ENCODE measurements at regions not wholly inside any gene's neighbourhood (a gene's known extent, or its start where the extent isn't known, plus 50 kb on each side); places are given as distances from the start of the nearest gene placed in this dataset.
A peak's percentile ranks its signal among the peaks of the same experiment; 100 is the strongest.
"Not testable (repeated sequence)": the region's sequence is repeated elsewhere in the genome, so short reads cannot be mapped to it uniquely, and the experiment has no call there.

- H3K36me3 ChIP-seq (ENCODE audit: control insufficient read depth, insufficient read depth, low read length); H3K4me3 ChIP-seq (ENCODE audit: low read length); H3K27ac ChIP-seq (ENCODE audit: low read length); H3K4me1 ChIP-seq (ENCODE audit: control insufficient read depth, insufficient read depth, low read length); H3K27me3 ChIP-seq (ENCODE audit: control insufficient read depth, insufficient read depth, low read length); DNase-seq; H3K9me3 ChIP-seq (ENCODE audit: control insufficient read depth, low read depth, low read length): not testable (repeated sequence)
- no CpG with 5 or more reads among the region's 18 CpGs for WGBS (ENCODE audit: insufficient coverage, low lambda C conversion rate)
Observed at GRCh38 chr13:99754750-99755149, 216.8 kb downstream of the ZIC5 start.

- no peak overlapping the region for H3K4me3 ChIP-seq (ENCODE audit: low read length)
- H3K36me3 ChIP-seq (ENCODE audit: control insufficient read depth, insufficient read depth, low read length): no peaks in the 10 kb centered on the region
- H3K9me3 ChIP-seq (ENCODE audit: control insufficient read depth, low read depth, low read length): no peaks in the 10 kb centered on the region
- no peak overlapping the region for H3K27ac ChIP-seq (ENCODE audit: low read length)
- peaks cover 7% of the 10 kb centered on the region for H3K4me1 ChIP-seq (ENCODE audit: control insufficient read depth, insufficient read depth, low read length)
- H3K27me3 ChIP-seq (ENCODE audit: control insufficient read depth, insufficient read depth, low read length): peaks cover 1% of the 10 kb centered on the region
- WGBS (ENCODE audit: insufficient coverage, low lambda C conversion rate): 100% methylated on average over 1 of the region's 2 CpGs
- no peak for DNase-seq
Observed at GRCh38 chr13:99752373-99752772, 219.2 kb downstream of the ZIC5 start.

- Histone ChIP-seq H3K27ac (ENCODE audit: low read length) (no peak overlapping the region), H3K27me3 (ENCODE audit: control insufficient read depth, insufficient read depth, low read length) (peaks cover 2% of the 10 kb centered on the region), H3K9me3 (ENCODE audit: control insufficient read depth, low read depth, low read length) (no peaks in the 10 kb centered on the region), H3K36me3 (ENCODE audit: control insufficient read depth, insufficient read depth, low read length) (no peaks in the 10 kb centered on the region), H3K4me3 (ENCODE audit: low read length) (no peak overlapping the region), H3K4me1 (ENCODE audit: control insufficient read depth, insufficient read depth, low read length) (peaks cover 7% of the 10 kb centered on the region)
- DNase-seq: peak in 1 of 2 donors; percentile 44
- 50% methylated on average over 2 of the region's 10 CpGs for WGBS (ENCODE audit: insufficient coverage, low lambda C conversion rate)
Observed at GRCh38 chr13:99751517-99752199, 219.9 kb downstream of the ZIC5 start.

- Histone ChIP-seq H3K27ac (ENCODE audit: low read length) (no peak overlapping the region), H3K4me3 (ENCODE audit: low read length) (no peak overlapping the region), H3K27me3 (ENCODE audit: control insufficient read depth, insufficient read depth, low read length) (peaks cover 5% of the 10 kb centered on the region), H3K4me1 (ENCODE audit: control insufficient read depth, insufficient read depth, low read length) (peaks cover 7% of the 10 kb centered on the region), H3K9me3 (ENCODE audit: control insufficient read depth, low read depth, low read length) (no peaks in the 10 kb centered on the region), H3K36me3 (ENCODE audit: control insufficient read depth, insufficient read depth, low read length) (no peaks in the 10 kb centered on the region)
- WGBS (ENCODE audit: insufficient coverage, low lambda C conversion rate): no CpG with 5 or more reads among the region's 8 CpGs
- no peak for DNase-seq
Observed at GRCh38 chr13:99750951-99751350, 220.6 kb downstream of the ZIC5 start.

- H3K36me3 ChIP-seq (ENCODE audit: control insufficient read depth, insufficient read depth, low read length): no peaks in the 10 kb centered on the region
- no peak overlapping the region for H3K27ac ChIP-seq (ENCODE audit: low read length)
- H3K9me3 ChIP-seq (ENCODE audit: control insufficient read depth, low read depth, low read length): no peaks in the 10 kb centered on the region
- 100% methylated on average over 1 of the region's 11 CpGs for WGBS (ENCODE audit: insufficient coverage, low lambda C conversion rate)
- no peak overlapping the region for H3K4me3 ChIP-seq (ENCODE audit: low read length)
- H3K4me1 ChIP-seq (ENCODE audit: control insufficient read depth, insufficient read depth, low read length): peaks cover 7% of the 10 kb centered on the region
- DNase-seq: no peak
- H3K27me3 ChIP-seq (ENCODE audit: control insufficient read depth, insufficient read depth, low read length): peaks cover 5% of the 10 kb centered on the region
Observed at GRCh38 chr13:99749271-99750019, 222.1 kb downstream of the ZIC5 start.

- Histone ChIP-seq H3K27ac (ENCODE audit: low read length) (no peak overlapping the region), H3K4me1 (ENCODE audit: control insufficient read depth, insufficient read depth, low read length) (peaks cover 5% of the 10 kb centered on the region), H3K36me3 (ENCODE audit: control insufficient read depth, insufficient read depth, low read length) (no peaks in the 10 kb centered on the region), H3K4me3 (ENCODE audit: low read length) (no peak overlapping the region), H3K9me3 (ENCODE audit: control insufficient read depth, low read depth, low read length) (no peaks in the 10 kb centered on the region), H3K27me3 (ENCODE audit: control insufficient read depth, insufficient read depth, low read length) (peaks cover 5% of the 10 kb centered on the region)
- DNase-seq: no peak
- WGBS (ENCODE audit: insufficient coverage, low lambda C conversion rate): no CpG with 5 or more reads among the region's 7 CpGs
Observed at GRCh38 chr13:99747403-99747710, 224.2 kb downstream of the ZIC5 start.

- Histone ChIP-seq H3K27ac (ENCODE audit: low read length) (no peak overlapping the region), H3K36me3 (ENCODE audit: control insufficient read depth, insufficient read depth, low read length) (no peaks in the 10 kb centered on the region), H3K9me3 (ENCODE audit: control insufficient read depth, low read depth, low read length) (no peaks in the 10 kb centered on the region), H3K4me1 (ENCODE audit: control insufficient read depth, insufficient read depth, low read length) (no peaks in the 10 kb centered on the region), H3K4me3 (ENCODE audit: low read length) (no peak overlapping the region), H3K27me3 (ENCODE audit: control insufficient read depth, insufficient read depth, low read length) (peaks cover 5% of the 10 kb centered on the region)
- no peak for DNase-seq
- 56% methylated on average over 3 of the region's 14 CpGs for WGBS (ENCODE audit: insufficient coverage, low lambda C conversion rate)
Observed at GRCh38 chr13:99746637-99747402, 224.7 kb downstream of the ZIC5 start.

- Histone ChIP-seq H3K9me3 (ENCODE audit: control insufficient read depth, low read depth, low read length) (no peaks in the 10 kb centered on the region), H3K27ac (ENCODE audit: low read length) (no peak overlapping the region)
- no CpG with 5 or more reads among the region's 4 CpGs for WGBS (ENCODE audit: insufficient coverage, low lambda C conversion rate)
Observed at GRCh38 chr13:99743094-99743493, 228.5 kb downstream of the ZIC5 start.

GRCh38 chr13:99741960-99742359 is 229.6 kb downstream of the ZIC5 start:
- Histone ChIP-seq H3K27me3 (ENCODE audit: control insufficient read depth, insufficient read depth, low read length) (peaks cover 2% of the 10 kb centered on the region), H3K36me3 (ENCODE audit: control insufficient read depth, insufficient read depth, low read length) (no peaks in the 10 kb centered on the region), H3K4me3 (ENCODE audit: low read length) (no peak overlapping the region), H3K4me1 (ENCODE audit: control insufficient read depth, insufficient read depth, low read length) (no peaks in the 10 kb centered on the region), H3K27ac (ENCODE audit: low read length) (no peak overlapping the region), H3K9me3 (ENCODE audit: control insufficient read depth, low read depth, low read length) (no peaks in the 10 kb centered on the region)
- WGBS (ENCODE audit: insufficient coverage, low lambda C conversion rate): 57% methylated on average over 1 of the region's 6 CpGs
- peak in 1 of 2 donors; percentile 55 for DNase-seq

More at GRCh38 chr13:99743094-99743493, 228.5 kb downstream of the ZIC5 start:
- Histone ChIP-seq H3K36me3 (ENCODE audit: control insufficient read depth, insufficient read depth, low read length) (no peaks in the 10 kb centered on the region), H3K4me1 (ENCODE audit: control insufficient read depth, insufficient read depth, low read length) (no peaks in the 10 kb centered on the region), H3K4me3 (ENCODE audit: low read length) (no peak overlapping the region), H3K27me3 (ENCODE audit: control insufficient read depth, insufficient read depth, low read length) (peaks cover 5% of the 10 kb centered on the region)
- no peak for DNase-seq

- no peaks in the 10 kb centered on the region for H3K4me1 ChIP-seq (ENCODE audit: control insufficient read depth, insufficient read depth, low read length)
- DNase-seq: no peak
- no peak overlapping the region for H3K4me3 ChIP-seq (ENCODE audit: low read length)
- H3K27me3 ChIP-seq (ENCODE audit: control insufficient read depth, insufficient read depth, low read length): no peaks in the 10 kb centered on the region
- H3K9me3 ChIP-seq (ENCODE audit: control insufficient read depth, low read depth, low read length): no peaks in the 10 kb centered on the region
- H3K36me3 ChIP-seq (ENCODE audit: control insufficient read depth, insufficient read depth, low read length): no peaks in the 10 kb centered on the region
- no CpG with 5 or more reads among the region's 17 CpGs for WGBS (ENCODE audit: insufficient coverage, low lambda C conversion rate)
- H3K27ac ChIP-seq (ENCODE audit: low read length): no peak overlapping the region
Observed at GRCh38 chr13:99740251-99740979, 231.2 kb downstream of the ZIC5 start.
